Gastrocnemius medialis (tissue), 4 donors: ENCODE measurements at regions not wholly inside any gene's neighbourhood (a gene's known extent, or its start where the extent isn't known, plus 50 kb on each side); places are given as distances from the start of the nearest gene placed in this dataset.

Source experiments
- ATAC-seq, 2 donors: fragments of 150-250 bp; one replicate each; pipeline ENCODE4 v1.9.1; 2016
- DNase-seq, 2 donors: peaks; one replicate each; pipeline ENCODE4 v3.0.0-alpha.2; 2019
- H3K27ac ChIP-seq, 4 donors: fragments of 200-600 bp; sonication (generic); 1 replicate in 1 of 4; 2 replicates in 3 of 4; pipeline ENCODE4 v1.5.1; 2016 to 2018; ENCODE audit warnings: mild to moderate bottlenecking in 2 of 4, moderate library complexity in 1 of 4
- H3K27me3 ChIP-seq, 3 donors: fragments of 200-600 bp; sonication (generic) in 2 of 3; 1 replicate in 1 of 3; 2 replicates in 2 of 3; pipeline versions ENCODE4 v1.5.1 to v1.6.0; 2016 to 2019; ENCODE audit warnings: mild to moderate bottlenecking in 1 of 3, moderate library complexity in 1 of 3
- H3K36me3 ChIP-seq, 2 donors: fragments of 200-600 bp; sonication (generic) in 1 of 2; one replicate each; pipeline ENCODE4 v1.5.1; 2017 to 2018
- H3K4me1 ChIP-seq, 2 donors: fragments of 200-600 bp; sonication (generic) in 1 of 2; one replicate each; pipeline ENCODE4 v1.5.1; 2016 to 2017; ENCODE audit warnings: mild to moderate bottlenecking in 2 of 2
- H3K4me3 ChIP-seq, 4 donors: fragments of 200-600 bp; sonication (generic) in 3 of 4; 1 replicate in 1 of 4; 2 replicates in 3 of 4; pipeline ENCODE4 v1.5.1; 2016 to 2019; ENCODE audit warnings: mild to moderate bottlenecking in 2 of 4
- H3K9me3 ChIP-seq, 3 donors: fragments of 200-600 bp; sonication (generic) in 2 of 3; 1 replicate in 1 of 3; 2 replicates in 2 of 3; pipeline ENCODE4 v1.5.1; 2016 to 2019
- POLR2A ChIP-seq, 2 donors: fragments of 450-650 bp; IDR thresholded peaks; one replicate each; pipeline ENCODE4 v1.6.1; 2017; ENCODE audit warnings: antibody characterized with exemption in 2 of 2, mild to moderate bottlenecking in 2 of 2, moderate library complexity in 2 of 2
- in situ Hi-C, 4 donors: fragments of 200-750 bp; cut with MboI; loops; one replicate each; pipeline versions ENCODE4 v1.15.0 to v1.8.0; 2017; ENCODE audit warnings: low sequenced_read_pairs in 4 of 4
- intact Hi-C: fragments of 100-400 bp; cut with DNase I; formaldehyde crosslinking; loops from one replicate; pipeline ENCODE4 v1.15.1; 2023; ENCODE audit warnings: low total_unique reads
- TF ChIP-seq, protein P1 (sequence below), 5 experiments: fragments of 450-650 bp in 3 of 5; fragments of 200-600 bp in 2 of 5; sonication (generic) in 2 of 5; IDR thresholded peaks in 4 of 5; conservative IDR thresholded peaks in 1 of 5; 1 replicate in 4 of 5; 2 replicates in 1 of 5; pipeline ENCODE4 v1.5.1; 2016 to 2019; ENCODE audit warnings: antibody characterized with exemption in 5 of 5, mild to moderate bottlenecking in 3 of 5, moderate library complexity in 3 of 5

DNA sequence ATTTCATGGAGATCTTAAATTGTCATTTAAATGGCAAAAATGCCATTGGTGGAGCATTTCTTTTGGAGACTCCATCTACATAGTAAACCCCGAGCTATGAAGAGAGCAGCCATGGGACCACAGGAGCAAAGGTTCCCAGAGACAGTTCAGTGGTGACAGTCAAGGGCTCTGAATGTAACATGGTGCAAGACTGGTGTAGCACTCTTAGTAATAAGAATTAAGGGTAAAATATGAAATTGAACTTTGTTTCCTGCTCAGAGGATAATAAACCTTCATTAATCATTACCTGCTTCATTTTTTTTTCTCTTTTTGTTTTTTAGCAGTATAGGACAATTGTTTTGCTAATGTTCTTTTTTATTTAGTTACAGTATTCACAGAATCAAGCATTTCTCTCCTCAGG lies 717.5 kb upstream of the POM121L12 start:
- ATAC-seq, result no peak
- in situ Hi-C loops (no loop called here), intact Hi-C loops (no loop called here)
- TF ChIP-seq, protein P1, sequence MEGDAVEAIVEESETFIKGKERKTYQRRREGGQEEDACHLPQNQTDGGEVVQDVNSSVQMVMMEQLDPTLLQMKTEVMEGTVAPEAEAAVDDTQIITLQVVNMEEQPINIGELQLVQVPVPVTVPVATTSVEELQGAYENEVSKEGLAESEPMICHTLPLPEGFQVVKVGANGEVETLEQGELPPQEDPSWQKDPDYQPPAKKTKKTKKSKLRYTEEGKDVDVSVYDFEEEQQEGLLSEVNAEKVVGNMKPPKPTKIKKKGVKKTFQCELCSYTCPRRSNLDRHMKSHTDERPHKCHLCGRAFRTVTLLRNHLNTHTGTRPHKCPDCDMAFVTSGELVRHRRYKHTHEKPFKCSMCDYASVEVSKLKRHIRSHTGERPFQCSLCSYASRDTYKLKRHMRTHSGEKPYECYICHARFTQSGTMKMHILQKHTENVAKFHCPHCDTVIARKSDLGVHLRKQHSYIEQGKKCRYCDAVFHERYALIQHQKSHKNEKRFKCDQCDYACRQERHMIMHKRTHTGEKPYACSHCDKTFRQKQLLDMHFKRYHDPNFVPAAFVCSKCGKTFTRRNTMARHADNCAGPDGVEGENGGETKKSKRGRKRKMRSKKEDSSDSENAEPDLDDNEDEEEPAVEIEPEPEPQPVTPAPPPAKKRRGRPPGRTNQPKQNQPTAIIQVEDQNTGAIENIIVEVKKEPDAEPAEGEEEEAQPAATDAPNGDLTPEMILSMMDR (IDR thresholded peaks at IDR 0.05 in 4 of 5, conservative IDR thresholded peaks at IDR 0.05 in 1 of 5), result no peak
- no peak for TF ChIP-seq POLR2A (IDR thresholded peaks at IDR 0.05)
- Histone ChIP-seq H3K27ac (no peak overlapping the region), H3K27me3 (no peaks in the 10 kb centered on the region), H3K4me1 (no peaks in the 10 kb centered on the region), H3K36me3 (no peaks in the 10 kb centered on the region), H3K4me3 (no peak overlapping the region), H3K9me3 (no peaks in the 10 kb centered on the region)
- no peak for DNase-seq

DNA sequence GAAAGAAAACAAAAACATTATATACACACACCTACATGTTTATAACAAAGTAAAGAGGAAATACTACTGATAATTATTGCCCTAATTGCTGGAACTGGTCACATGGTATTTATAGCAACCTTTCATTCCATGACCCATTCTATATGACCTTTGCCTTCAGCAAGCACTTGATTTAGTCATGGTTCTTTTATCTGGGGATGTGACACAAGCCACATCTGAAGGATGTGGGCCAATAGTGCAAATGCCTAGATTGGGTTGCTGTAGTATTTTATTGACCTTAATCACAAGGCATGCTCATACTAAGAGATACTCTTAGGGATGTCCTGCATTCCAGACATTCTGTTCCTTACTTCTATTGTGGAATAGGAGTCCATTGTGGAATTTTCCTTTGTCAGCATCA lies 723.5 kb upstream of the POM121L12 start:
- TF ChIP-seq POLR2A (IDR thresholded peaks at IDR 0.05), result no peak
- TF ChIP-seq, protein P1 (IDR thresholded peaks at IDR 0.05 in 4 of 5, conservative IDR thresholded peaks at IDR 0.05 in 1 of 5), result no peak
- ATAC-seq (no peak), DNase-seq (no peak)
- H3K4me3 ChIP-seq, result no peak overlapping the region
- H3K27me3 ChIP-seq, result no peaks in the 10 kb centered on the region
- intact Hi-C loops (no loop called here), in situ Hi-C loops (no loop called here)
- no peaks in the 10 kb centered on the region for H3K36me3 ChIP-seq
- no peak overlapping the region for H3K27ac ChIP-seq
- no peaks in the 10 kb centered on the region for H3K9me3 ChIP-seq
- no peaks in the 10 kb centered on the region for H3K4me1 ChIP-seq

DNA sequence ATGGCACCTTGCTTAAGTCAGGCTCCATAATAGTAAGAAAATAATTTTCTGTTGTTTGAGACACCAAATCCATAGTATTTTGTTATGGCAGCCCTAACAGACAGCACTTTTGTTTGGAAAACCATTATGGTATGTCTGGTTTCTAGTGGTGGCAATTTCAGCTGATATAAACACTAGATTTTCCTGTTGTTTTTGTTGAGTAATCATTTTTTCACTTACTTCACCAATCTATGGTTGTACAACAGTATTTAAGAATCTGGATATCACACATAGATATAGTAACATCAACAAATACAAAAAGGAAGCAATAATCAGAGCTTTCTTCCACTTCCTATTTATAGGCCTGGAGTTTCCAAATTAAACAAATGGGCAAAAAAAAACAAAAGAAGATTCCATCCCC lies 725.8 kb upstream of the POM121L12 start:
- in situ Hi-C loops (no loop called here), intact Hi-C loops (no loop called here)
- H3K27ac ChIP-seq, result no peak overlapping the region
- H3K27me3 ChIP-seq, result no peaks in the 10 kb centered on the region
- H3K4me3 ChIP-seq, result no peak overlapping the region
- H3K4me1 ChIP-seq, result no peaks in the 10 kb centered on the region
- ATAC-seq (no peak), DNase-seq (no peak)
- H3K36me3 ChIP-seq, result no peaks in the 10 kb centered on the region
- H3K9me3 ChIP-seq, result no peaks in the 10 kb centered on the region
- TF ChIP-seq, protein P1 (IDR thresholded peaks at IDR 0.05 in 4 of 5, conservative IDR thresholded peaks at IDR 0.05 in 1 of 5), result no peak
- no peak for TF ChIP-seq POLR2A (IDR thresholded peaks at IDR 0.05)

DNA sequence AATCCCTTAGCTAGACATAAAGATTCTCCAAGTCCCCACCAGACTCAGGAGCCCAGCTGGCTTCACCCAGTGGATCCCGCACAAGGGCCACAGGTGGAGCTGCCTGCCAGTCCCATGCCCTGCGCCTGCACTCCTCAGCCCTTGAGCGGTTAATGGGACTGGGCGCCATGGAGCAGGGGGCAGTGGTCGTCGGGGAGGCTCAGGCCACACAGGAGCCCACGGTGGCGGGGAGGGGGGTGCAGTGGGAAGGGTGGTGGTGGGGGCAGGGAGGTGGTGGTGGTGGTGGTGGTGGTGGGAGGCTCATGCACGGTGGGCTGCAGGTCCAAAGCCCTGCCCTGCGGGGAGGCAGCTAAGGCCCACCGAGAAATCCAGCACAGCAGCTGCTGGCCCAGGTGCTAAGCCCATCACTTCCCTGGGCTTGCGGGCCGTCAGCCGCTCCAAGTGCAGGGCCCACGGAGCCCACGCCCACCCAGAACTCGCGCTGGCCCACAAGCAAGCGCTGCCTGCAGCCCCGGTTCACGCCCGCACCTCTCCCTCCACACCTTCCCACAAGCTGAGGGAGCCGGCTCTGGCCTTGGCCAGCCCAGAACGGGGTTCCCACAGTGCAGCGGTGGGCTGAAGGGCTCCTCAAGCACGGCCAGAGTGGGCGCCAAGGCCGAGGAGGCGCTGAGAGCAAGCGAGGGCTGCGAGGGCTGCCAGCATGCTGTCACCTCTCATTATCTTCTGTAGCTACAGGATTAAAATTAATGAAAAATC lies 732.5 kb upstream of the POM121L12 start:
- no peaks in the 10 kb centered on the region for H3K4me1 ChIP-seq

More for the DNA sequence above, 732.5 kb upstream of the POM121L12 start:
- DNase-seq (no peak), ATAC-seq (no peak)
- Histone ChIP-seq H3K9me3 (no peaks in the 10 kb centered on the region), H3K27me3 (no peaks in the 10 kb centered on the region), H3K27ac (no peak overlapping the region), H3K4me3 (no peak overlapping the region), H3K36me3 (no peaks in the 10 kb centered on the region)
- in situ Hi-C loops, result no loop called here
- intact Hi-C loops, result no loop called here
- TF ChIP-seq, protein P1 (IDR thresholded peaks at IDR 0.05 in 4 of 5, conservative IDR thresholded peaks at IDR 0.05 in 1 of 5), result no peak
- no peak for TF ChIP-seq POLR2A (IDR thresholded peaks at IDR 0.05)
